Fibroblast of peridontal ligament (primary cell): ENCODE measurements at regions not wholly inside any gene's neighbourhood (a gene's known extent, or its start where the extent isn't known, plus 50 kb on each side); places are given as distances from the start of the nearest gene placed in this dataset.

Experiments
- DNase-seq: peaks from one replicate; pipeline ENCODE4 v3.0.0-alpha.2; 2010; ENCODE audit errors: extremely low read depth

DNA sequence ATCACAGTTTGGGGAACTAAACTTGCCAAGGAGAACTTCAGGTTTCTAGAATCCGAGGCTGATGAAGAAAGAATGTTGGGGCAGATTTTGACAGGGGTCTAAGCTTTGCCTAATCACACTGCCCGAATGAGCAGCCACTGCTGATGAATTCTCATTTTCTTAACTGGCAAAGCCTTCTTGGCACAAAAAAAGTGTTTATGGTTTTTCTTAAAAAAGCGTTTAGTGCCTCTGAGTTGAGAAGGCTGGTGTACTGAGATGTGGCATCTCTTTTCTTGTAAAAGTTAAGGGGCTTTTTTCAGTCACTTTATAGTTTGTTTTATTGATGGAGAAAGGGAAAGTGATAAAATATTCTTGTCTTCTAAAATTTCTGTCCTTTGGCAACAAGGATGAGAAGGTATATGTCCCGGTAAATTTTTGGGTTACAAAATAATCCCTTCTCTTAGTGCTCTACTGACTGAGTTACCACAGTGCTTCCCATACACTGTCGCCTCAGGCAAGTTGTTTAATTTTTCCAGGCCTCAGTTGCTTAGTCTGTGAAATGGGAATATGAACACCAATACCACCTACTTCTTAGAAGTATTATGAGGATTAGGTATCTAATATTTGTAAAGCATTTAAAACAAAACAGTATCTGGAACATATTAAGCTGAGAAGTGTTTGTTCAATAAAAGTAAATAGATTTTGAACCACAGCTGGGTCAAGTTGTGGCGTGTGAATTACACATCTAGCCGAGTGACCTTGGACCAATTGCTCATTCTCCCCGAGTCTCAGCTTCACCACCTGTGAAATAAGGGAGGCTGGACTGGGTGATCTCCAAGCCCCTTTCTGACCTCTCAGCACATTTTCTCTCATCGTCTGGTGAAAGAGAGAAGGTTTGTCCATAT, 320.8 kb downstream of the HAPSTR1 start:
- no peak for DNase-seq

DNA sequence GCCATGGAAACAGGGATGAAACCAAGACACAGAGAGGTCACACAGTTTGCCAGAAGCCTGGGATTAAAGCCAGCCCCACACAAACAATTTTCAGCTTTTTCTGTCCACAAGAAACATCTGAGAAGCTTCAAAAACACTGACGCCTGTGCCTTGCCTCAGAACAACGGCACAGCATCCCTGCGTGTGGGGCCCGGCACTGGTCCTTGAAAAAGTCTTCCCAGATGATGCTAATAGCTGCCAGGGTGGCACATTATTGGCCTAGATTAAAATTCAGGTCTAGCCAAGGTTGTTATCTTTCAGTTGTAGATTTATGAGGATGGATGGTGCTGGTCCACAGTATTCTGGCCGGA, 321.4 kb downstream of the HAPSTR1 start:
- DNase-seq: no peak

DNA sequence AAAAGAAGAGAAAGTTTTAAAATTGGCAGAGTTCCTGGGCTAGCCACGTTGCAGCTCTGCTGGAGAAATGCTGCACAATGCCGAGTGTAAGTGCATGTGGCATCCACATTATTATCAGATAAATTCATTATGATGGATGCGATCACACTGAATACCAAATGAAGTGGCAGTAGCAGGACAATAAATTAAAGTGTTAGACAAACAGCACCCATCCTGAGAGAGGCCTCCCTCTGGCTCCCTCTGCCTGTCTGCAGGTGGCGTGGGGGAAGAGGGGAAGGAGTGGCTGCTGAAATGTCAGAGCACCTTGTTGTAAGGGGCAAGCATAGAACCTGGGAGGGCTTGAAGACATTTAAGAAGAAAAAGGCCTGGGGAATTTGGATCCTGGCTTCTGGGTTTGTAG, 324.1 kb downstream of the HAPSTR1 start:
- no peak for DNase-seq

DNA sequence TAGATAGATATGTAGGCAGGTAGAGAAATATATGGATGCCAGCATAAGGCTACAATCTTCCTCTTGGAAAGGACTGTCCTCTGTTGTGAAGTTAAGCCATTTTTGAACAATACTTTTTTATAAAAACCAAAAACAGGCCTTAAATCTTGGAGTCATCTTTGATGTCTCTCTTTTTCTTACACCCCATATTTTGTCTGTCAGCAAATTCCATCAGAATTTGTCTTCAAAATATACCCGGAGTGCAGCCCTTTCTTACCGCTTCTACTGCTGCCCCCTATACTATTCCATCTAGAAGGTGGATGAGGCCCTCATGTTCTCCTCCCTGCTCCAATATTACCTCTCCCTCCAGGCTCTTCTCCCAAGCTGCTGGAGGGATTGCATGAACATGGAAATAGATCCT, 326.5 kb downstream of the HAPSTR1 start:
- no peak for DNase-seq

DNA sequence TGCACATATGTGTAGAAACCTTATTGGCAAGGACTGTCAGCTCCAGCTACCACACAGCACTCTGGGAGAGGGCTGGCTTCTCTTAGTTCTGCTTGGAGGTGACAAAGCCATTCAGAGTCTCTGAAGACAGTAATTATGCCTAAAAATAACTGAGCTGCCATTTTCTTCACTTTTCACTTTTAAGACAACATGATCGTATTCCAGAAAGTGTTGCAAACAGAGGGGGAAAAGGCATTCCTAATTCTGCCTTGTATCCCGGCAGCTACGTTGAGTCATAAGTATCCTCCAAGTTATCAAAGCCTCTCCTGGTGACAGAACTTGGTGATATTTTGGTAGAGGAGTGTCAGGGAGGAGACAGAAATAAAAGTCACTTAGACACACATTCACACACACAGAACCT, 327.7 kb downstream of the HAPSTR1 start:
- no peak for DNase-seq

DNA sequence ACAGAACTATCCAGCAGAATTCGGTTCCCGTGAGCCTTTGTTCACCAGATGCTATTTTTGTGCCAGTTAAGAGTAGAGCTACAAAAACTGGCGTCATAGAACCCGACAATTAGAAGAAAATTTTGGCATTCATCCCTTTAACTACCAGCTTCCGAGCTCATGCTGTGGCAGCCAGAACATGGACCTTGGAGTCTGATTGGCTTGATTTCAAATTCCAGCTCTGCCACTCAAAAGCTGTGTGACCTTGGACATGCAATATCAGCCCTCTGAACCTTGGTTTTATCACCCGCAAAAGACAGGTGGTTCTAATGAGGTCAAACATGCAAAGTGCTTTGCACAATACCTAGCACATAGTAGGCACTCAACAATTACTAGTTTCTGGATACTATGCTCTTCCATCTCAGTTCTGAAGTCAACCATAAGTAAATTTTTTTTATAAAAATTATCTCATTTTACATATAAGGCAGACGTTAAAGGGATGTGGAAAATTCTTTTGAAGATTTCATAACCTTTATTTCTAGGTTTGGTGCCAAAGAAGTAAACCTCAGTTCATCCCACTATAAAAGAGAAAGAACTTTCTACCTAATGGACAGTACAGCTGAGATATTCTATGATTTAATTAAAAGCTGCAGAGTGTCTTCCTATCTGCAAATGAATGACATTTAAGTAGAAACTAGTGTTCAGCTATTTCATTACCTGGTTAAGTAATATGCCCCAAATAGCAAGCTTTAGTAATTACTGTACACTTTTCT, 331.5 kb downstream of the HAPSTR1 start:
- DNase-seq: no peak

DNA sequence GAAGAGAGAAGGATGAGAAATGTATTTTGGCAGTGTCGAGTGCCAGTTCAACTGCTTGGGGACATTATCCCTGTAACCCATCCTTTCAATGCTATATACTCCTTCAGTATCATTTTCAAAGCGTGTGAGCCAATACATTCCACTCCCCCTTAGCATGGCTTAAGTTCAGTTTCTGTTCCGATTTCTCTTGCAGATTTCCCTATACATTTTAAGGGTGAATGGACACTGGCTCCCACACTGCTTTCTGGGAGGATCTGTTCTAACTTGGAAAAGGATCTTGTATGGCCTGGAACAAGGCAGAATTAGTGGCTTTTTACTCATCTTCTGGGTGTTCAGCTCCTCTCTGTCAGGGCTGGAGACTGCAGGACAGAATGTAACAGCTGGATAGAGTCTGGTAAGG, 333.8 kb downstream of the HAPSTR1 start:
- no peak for DNase-seq

DNA sequence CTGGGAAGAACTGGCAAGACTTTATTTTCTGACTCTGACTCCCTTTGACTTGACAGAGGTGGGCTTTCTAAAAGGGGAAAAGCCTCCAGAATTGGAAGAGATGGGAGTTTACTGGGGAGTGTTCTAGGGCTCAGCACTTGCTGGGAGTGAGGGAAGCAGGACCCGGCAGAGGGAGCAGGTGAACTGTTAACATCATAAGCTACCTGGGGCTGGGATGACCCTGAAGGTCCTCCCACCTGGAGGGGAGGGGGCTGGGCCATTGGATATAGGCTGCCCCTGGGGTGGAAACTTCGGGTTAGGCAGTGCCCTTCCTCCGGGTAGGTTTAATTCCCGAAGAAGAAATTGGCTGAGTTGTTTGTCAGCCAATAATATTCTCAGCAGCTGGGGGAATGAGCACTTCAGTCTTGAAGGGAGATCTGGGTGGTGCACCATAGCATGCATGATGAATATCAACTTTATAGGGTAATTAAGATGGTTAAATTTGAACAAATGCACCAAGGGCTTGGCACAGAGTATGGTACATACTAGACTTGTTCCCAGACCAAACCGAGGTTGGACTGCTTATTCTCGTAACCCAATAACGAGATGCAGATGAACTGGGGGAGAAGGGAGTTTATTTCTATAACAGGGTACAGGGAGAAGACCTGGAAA, 337.0 kb downstream of the HAPSTR1 start:
- DNase-seq: no peak

DNA sequence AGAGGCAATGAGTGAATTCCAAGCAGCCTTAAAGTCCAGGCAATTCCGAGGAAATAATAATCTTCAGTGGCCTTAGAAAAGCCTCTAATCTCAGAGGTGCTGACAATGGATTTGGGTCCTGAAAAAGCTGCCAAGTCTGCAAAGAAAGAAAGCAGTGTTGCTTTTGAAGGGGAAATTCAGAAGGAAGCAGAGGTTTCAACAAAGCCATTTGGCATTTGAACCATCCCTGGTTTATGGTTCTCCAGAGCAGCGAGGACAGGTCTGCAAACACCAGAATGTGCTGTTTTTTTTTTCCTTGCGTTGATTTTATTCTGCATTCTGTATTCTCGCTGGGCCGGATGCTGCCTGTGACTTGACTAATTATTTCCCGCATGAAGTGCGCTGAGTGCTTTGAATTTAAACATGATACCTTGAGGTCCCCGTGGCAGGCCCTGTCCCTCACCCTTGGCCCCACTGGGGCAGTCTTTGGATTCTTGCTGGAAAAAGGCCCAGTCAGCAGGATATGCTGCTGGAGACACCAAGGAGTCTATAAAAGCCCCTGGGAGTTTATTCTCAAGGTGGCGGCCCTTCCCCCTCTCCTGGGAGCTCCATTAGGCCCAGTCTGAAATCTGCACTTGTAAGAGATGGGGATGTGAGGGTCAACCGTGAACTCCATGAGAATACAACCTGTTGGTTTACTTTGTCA, 338.3 kb downstream of the HAPSTR1 start:
- no peak for DNase-seq

DNA sequence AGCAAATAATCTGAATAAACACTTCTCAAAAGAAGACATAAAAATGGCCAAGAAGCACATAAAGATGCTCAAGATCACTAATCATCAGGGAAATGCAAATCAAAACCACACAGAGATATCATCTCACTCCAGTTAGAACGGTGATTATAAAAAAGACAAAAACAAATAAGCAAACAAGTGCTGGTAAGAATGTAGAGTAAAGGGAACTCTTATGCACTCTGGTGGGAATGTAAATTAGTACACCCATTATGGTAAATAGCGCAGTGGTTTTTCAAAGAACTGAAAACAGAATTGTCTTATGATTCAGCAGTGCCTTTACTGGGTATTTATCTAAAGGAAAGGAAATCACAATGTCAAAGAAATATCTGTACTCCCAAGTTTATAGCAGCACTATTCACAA, 343.2 kb downstream of the HAPSTR1 start:
- no peak for DNase-seq

DNA sequence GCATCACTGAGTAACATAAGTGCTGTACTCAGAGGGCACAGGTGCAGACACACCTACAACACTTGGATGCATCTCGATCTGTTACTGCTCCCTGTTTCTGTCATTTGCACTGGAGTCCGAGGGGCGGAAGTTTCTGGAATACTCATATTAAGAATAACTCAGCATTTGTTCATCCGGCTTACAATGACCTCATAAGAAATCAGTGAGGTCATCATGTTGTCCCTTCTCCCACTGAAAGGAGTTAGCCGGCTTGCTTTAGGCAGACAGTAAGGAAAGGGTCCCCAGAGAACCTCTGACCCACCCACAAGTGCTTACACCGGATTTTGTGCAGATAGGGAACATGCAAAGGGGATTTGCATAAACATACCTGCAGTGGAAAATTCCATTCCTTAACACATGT, 344.7 kb downstream of the HAPSTR1 start:
- DNase-seq: no peak

DNA sequence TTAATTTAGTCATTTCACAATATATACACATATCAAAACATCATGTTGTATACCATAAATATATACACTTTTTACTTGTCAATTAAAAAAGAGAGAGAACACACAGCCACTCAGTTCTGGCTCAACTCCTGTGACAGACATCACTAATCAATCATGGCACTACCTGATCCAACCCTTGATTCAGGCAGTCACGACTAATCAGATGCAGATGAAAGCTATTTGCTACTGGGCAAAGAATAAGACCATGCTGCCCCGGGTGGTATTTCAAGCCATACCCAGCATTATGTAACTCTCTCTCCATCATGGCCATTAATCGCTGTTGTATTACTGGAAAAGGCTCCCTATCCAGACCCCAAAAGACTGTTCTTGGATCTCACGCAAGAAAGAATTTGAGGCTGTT, 345.7 kb downstream of the HAPSTR1 start:
- no peak for DNase-seq

DNA sequence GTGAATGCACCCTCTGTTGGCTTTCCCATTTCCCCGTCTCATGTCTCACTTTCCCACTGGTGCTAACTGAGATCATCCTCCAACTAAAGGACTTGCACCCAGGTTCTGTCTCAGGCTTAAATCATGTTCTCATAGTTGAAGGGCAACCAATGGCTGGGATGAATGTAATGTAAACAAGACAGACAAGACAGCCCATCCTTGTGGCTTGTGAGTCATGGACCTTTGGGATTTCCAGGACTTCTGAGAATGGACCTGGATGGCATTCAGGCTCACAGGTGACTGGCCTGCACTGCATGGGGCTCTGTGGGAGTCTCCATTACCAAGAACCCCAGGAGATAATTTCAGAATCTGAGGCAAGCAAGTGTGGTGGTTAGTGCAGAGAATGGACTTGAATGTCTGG, 347.5 kb downstream of the HAPSTR1 start:
- no peak for DNase-seq

DNA sequence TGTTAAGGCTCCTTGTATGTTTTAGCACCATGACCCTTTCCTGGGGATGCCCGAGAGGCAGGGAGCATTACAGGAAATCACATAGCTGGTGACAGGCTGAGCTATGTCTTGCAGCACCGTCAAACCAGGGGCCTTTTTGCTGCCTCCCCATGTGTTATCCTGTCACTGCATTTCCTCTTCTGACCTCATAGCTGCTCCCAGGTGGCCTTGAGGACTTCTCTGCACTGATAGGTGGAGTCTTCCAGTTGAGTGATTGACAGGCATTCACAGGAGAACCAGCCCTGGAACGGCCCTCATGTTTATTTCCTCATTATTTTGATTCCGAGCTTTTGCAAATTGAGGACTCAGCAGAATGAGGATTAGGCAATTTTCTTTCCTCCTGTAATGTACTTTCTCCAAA, 349.6 kb downstream of the HAPSTR1 start:
- DNase-seq: no peak

DNA sequence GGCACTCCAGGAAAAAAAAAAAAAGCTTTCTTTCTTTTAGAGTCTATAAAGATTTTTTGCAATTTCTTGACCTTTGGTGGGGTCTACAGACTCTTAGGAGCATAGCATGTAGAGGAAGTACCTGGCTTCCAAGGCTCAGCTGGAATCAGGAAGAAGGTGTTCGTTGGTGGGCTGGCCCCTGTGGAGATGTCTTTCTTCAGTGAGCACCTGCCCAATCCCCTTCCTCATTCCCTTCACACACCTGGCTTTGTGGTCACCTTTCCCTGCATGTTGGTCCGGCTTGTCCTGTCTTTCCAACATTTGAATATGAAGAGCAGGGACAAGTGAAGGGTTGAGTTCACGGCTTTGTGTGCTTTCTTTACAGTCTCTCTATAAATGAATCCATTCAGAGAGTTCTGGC, 352.4 kb downstream of the HAPSTR1 start:
- DNase-seq: no peak

DNA sequence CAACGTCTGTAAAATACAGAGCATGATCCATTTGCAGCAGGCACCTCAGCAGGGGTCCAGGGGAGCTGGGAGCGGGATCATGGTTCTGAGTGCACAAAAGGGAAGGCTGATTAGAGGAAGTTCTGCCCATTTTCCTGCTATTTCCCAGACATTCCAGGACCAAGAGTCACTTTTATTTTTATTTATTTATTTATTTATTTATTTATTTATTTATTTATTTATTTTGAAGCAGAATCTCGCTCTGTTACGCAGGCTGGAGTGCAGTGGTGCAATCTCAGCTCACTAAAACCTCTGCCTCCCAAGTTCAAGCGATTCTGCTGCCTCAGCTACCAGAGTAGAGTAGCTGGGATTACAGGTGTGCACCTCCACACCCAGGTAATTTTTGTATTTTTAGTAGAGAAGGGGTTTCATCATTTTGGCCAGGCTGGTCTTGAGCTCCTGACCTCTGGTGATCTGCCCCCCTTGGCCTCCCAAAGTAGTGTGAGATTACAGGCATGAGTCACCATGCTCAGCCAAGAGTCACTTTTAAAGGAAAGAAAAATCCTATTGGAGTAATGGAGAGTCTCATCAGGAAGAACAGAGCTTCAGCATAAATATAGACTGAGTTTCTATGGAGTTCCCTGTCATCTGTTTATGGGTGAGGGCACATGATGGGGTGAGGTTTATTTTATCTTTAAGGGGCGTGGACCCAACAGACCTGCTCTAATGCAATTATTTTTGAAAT, 355.2 kb downstream of the HAPSTR1 start:
- no peak for DNase-seq

DNA sequence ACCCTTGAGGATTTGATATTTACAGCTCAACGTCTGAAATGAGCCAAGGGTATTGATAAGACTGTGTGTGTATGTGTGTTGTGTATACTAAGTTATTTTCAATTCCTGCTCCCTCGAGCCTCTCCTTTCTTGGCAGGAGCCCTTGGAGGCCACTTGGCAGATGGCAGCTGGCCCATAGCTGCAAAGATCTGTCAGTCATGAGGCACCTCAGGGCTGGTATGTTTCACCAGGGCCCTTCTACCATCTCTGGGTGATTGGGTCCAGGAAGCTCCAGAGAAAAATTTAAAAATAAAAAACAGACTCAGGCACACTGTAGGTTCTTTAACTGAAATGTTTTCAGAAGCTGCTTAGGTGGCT, 355.7 kb downstream of the HAPSTR1 start:
- no peak for DNase-seq

DNA sequence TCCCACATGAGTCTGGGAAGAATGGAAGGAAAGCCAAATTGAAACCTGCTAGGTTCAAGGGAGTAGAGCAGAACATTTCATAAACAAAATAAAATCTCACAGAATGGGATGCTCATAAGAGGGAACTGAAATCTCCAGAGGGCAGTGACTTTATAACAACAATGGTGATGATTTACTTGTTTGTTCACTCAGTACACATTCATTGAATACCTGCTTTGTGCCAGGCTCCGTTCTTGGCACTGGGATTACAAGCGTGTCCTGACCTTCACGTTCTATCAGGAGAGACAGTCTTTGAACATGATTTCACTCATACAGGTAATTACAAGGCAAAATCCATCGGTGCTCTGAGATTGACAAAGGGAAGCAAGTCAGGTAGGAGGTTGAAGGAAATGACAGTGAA, 356.3 kb downstream of the HAPSTR1 start:
- no peak for DNase-seq

DNA sequence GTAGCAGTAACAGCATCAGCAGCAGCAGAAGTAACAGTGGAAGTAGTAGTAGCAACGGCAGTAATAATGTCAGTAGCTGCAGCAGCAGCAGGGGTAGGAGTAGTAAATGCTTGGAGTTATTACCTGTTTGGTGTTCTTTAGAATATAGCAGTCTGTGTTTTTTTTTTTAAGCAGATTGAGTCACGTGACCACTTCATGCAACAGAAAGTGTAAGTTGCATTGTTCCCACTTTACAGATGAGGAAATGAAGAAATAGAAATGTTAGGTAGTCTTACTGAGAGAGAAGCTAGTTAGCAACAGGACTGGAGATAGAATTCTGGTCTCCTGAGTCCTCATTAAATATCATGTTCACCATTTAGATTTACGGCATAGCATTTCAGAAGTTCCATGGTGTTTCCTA, 358.2 kb downstream of the HAPSTR1 start:
- no peak for DNase-seq

DNA sequence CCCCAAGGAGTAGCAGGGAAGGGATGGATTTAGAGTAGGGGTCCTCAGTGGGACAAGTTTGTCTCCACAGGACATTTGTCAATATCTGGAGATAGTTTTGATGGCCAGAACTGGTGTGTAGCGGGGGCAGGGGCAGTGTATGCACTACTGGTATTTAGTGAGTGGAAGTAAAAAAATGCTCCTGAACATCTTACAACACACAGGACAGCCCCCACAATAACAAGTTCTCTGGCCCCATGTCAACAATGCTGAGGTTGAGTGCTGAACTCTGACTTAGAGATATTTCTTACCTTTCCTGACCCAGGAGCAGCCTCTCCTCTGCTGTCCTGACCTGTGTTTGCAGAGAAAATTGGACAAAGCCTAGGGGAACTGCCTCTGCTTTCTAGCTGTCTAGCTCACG, 365.8 kb downstream of the HAPSTR1 start:
- no peak for DNase-seq

DNA sequence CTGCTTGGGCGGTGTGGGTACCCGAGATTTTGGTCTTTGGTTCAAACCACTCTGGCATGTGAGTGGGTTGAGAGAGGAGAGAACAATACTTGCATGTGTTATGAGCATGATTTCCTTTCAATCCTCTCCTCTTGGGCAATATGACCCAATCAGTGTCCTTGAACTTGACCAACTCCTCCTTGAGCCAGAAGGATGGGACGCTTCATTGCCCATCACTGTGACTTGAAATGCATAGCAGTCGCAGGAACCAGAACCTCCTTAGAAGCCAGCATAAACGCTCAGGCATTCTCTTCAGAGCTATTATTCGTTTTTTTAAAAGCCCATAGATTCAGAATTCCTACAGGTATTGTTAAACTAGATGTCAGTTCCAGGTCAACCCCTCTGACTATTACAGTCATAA, 367.4 kb downstream of the HAPSTR1 start:
- no peak for DNase-seq

DNA sequence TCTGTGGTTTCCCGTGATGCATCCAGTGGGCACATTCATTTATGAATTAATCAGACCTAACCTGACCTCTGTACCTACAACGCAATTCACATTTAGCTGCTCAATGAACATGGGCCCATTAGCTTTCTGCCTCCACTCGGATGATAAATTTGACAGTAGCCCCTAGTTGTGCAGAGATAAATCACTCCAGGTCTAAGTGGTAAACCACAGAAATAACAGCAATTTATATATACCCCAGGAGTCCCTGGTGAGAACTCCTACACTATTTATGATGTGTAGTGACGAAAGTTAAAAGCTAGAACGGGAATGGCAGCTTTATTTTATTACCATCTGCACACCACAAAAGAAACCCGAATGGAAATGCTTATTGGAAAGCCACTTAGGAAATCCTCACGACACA, 371.5 kb downstream of the HAPSTR1 start:
- no peak for DNase-seq
